ENCODE measurements at regions not wholly inside any gene's neighbourhood (a gene's known extent, or its start where the extent isn't known, plus 50 kb on each side); places are given as distances from the start of the nearest gene placed in this dataset.

- TF ChIP-seq CTCF (optimal IDR thresholded peaks at IDR 0.05 in 1 of 3, IDR thresholded peaks at IDR 0.05 in 1 of 3, conservative IDR thresholded peaks at IDR 0.05 in 1 of 3; ENCODE audit: extremely low read depth in 1 of 3, insufficient read depth in 2 of 3, low read length in 3 of 3) (no peak), EZH2 (IDR thresholded peaks at IDR 0.05; ENCODE audit: low read length) (no peak)
Observed at GRCh38 chr13:80083853-80084676, 256.9 kb downstream of the SPRY2 start.

All from keratinocyte (primary cell).